ENCODE measurements at regions not wholly inside any gene's neighbourhood (a gene's known extent, or its start where the extent isn't known, plus 50 kb on each side); places are given as distances from the start of the nearest gene placed in this dataset.
"Not testable (repeated sequence)": the region's sequence is repeated elsewhere in the genome, so short reads cannot be mapped to it uniquely, and the experiment has no call there.

DNA sequence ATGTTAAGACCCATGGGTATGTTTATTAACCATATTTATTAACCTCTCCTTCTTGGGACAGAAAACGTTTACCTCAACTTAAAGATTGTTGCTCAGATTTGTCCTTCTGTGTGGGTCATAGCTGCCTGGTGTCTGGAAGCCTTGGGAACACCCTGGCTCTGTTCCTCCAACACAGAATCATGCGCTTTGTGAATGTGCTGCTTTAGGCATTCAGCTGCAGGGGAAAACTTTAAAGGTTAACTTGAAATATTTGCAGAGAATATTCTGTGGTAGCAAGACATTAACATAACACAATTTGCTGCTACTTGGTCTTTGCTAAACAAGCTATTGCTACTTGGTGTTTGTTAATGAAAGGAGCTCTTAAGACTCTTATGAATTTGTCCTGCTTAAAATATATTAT lies 50.5 kb upstream of the THOC3 start:
- DNase-seq, result not testable (repeated sequence)

DNA sequence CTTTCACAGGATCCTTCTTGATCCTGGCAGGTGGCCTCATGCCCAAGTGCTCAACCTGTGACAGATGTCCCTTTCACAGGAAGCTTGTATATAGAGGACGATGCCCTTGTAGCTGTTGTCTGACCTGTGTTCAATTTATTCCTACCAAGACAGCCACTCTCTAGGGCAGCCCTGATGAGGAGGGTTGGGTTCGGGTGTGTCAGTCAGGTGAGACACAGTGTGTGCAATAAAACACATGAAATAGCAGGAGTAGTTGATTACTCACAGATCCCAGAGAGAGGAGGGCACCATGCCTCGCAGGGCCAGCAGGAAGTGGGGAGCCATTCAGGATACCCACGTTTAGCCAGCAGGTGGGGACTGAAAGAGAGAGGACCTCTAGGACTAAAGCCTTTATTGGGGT lies 52.7 kb upstream of the THOC3 start:
- not testable (repeated sequence) for DNase-seq

DNA sequence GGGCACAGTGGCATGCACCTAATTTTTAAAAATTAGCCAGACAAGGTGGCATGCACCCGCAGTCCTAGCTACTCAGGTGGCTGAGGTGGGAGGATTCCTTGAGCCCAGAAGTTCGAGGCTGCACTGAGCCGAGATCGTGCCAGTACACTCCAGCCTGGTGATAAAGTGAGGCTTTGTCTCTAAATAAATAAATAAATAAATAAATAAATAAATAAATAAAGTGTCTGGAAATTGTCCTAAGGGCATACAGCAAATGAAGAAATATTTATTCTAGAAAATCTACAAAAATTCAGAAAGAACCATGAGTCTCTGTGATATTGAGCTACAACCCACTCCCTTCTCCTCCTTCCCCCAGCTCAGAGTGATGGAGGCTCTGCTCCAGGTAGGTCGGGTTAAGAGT lies 55.4 kb upstream of the THOC3 start:
- DNase-seq, result not testable (repeated sequence)

- not testable (repeated sequence) for DNase-seq
Measured at GRCh38 chr5:176029445-176029844, 61.3 kb upstream of the THOC3 start.

GRCh38 chr5:176030361-176031117 lies 62.4 kb upstream of the THOC3 start:
- DNase-seq, result not testable (repeated sequence)

- not testable (repeated sequence) for DNase-seq
Measured at GRCh38 chr5:176031118-176031510, 63.0 kb upstream of the THOC3 start.

GRCh38 chr5:176033186-176033585 lies 65.1 kb upstream of the THOC3 start:
- DNase-seq, result not testable (repeated sequence)

DNA sequence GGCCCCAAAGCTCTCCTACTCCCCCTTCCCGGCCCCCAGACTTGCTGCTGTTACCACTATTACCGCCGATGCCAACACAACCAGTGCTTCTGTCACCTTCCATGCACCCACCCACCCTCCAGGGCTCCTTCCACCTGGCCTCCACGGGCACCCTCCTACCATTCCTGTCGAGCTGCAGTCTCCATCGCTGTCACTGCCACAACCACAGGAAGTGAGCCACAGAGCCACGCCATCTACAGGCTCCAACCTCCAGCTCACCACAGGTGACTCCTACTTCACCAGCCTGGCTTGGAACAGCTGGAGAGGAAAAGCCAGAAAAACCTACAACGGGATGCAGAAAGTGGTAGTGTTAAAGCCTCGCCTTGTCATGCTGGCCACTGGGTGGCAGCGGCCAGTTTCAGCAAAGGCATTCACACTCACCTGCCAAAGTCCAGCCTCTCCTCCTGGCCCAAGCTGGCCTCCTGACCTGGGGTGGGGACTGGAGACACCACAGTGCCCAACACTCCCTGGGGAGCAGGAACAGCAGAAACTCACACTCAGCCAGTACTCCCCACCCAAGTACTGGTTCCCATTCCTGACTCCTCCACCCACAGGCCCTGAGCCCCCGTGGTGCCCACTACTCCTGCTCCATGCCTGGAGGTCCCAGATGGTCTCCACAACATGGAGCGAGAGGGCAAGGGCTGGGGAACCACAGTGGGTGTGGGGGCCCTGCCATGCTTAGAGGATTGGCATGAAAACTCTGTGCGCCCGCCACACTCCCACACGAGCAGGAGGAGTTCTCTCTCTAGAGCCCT lies 66.5 kb upstream of the THOC3 start:
- not testable (repeated sequence) for DNase-seq

DNA sequence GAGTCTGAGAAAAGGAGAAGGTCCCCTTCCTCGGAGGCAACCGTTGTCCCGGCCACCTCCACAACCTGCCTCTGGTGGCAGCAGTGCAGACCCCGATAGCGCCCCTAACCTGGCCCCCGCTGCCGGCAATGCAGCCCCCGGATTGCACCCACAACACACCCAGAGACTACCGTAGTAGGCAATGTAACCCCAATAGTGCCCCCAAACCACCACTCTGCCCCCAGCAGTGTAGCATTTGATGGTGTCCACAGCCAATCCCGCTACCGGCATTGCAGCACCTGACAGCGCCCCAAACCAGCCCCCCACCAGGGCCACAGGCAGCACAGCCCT lies 67.1 kb upstream of the THOC3 start:
- DNase-seq, result not testable (repeated sequence)

GRCh38 chr5:176035816-176036308 lies 67.7 kb upstream of the THOC3 start:
- DNase-seq, result not testable (repeated sequence)

GRCh38 chr5:176036391-176036790 lies 68.3 kb upstream of the THOC3 start:
- not testable (repeated sequence) for DNase-seq

DNA sequence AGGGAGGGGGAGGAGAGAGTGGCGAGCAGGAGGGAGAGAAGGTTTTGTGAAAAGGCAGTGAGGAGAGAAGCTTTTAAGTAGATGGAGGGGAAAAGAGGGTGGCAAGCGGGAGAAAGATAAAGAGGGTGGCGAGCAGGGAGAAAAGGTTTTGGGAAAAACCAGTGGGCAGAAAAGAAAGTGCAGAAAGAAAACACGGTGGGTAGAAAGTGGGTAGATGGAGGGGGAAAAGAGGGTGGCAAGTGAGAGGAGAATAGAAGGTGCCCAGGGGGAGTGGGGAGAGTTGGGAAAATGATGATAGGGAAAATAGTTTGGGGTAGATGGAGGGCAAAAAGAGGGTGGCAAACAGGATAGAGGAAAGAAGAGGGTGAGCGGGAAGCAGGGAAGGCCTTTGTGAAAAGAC lies 69.1 kb upstream of the THOC3 start:
- not testable (repeated sequence) for DNase-seq

DNA sequence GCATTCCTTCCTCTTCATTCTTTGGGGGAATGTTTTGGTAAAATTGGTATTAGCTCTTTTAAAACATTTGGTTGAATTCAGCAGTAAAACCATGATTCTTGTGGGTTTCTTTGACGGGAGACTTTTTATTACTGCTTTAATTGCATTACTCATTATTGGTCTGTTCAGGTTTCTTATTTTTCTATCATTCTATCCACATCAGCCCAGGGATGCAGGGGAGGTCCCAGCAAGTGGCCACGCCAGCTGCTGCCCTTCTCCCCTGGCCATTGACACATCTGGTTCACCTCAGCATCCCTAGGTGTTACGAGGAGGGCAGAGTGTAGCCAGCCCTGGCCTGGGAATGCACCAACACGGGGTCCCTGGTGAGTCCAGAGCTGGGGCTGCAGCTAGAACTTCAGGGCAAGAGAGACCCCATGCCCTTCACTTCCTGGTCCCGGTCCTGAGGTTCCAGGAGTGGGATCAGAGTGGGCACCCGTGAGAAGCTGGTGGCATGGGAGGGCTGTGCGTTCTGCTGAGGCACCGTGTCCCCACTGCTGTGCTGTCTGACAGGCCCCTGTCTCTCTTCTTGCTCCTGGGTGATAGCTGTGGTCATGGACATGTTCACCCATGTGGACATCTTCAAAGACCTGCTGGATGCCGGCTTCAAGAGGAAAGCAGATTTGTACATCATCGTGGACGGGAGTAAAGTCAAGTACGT lies 72.1 kb upstream of the THOC3 start:
- DNase-seq, result not testable (repeated sequence)

DNA sequence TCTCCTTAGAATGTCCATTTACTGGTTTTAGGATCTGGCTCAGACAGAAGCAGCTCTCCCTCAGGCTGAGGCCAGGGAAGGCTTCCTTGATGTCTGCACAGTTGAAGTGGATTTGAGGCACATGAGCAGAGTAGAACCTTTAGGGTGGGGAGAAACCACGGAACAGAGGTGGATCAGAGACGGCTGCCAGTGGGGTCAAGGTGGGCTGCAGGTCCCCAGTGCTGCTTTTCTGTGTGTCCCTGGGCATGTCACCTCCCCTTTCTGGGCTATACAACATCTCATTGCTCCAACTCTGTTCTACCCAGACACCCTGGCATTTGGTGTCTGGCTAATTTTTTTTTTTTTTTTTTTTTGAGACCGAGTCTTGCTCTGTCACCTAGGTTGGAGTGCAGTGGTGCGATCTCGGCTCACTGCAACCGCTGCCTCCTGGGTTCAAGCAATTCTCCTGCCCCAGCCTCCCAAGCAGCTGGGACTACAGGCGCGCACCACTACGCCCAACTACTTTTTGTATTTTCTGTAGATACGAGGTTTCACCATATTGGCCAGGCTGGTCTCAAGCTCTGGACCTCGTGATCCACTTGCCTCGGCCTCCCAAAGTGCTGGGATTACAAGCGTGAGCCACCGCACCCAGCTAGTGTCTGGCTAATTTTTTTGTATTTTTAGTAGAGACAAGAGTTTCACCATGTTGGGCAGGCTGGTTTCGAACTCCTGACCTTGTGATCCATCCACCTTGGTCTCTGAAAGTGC lies 73.3 kb upstream of the THOC3 start:
- not testable (repeated sequence) for DNase-seq

DNA sequence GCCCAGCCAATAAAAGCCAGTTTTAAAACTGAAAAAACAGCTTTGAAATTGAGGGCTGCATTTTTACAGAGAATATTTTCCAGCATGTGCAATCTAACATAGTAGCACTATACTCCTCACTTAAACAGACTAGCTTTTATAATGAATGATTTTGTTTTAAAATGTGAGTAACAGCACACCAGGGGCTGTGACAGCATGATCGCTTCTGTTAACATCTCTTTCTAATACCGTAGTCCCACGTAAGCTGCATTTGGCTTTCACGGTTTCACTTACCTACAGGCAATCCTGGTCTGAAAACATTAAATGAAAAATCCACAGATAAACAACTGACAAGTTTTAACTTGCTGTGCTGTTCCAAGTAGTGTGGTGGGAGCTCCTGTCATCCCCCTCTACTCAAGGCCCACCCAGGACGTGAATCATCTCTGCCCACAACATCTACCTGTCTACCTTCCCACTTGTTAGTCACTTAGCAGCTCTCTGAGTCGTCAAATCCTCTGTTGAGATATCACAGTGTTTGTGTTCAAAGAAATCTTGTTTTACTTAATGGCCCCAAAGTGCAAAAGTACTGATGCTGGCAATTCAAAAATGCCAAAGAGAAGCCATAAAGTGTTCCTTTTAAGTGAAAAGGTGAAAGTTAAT lies 74.0 kb upstream of the THOC3 start:
- not testable (repeated sequence) for DNase-seq

DNA sequence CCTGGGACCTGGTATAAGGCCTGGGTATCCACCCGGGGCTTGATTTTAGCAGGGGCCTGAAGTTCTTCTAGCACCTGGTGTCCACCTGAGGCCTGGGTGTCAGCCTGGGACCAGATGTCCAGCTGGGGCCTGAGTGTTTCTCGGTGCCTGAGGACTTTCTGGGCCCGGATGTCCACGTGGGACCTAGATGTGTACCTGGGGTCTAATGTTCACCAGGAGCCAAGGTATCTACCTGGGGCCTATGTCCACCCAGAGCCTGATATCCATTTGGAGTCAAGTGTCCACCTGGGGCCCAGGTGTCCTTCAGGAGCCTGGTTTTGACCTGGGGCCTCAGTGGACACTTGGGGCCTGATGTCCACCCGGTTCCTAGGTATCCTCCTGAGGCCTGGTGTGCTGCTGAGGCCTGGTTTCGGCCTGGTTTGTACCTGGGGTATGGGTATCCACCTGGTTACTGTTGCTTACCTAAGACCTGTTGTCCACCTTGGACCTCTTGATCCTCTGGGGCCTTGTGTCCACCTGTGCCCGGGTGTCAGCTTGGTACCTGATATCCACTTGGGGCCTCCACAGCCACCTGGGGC lies 75.2 kb upstream of the THOC3 start:
- not testable (repeated sequence) for DNase-seq

DNA sequence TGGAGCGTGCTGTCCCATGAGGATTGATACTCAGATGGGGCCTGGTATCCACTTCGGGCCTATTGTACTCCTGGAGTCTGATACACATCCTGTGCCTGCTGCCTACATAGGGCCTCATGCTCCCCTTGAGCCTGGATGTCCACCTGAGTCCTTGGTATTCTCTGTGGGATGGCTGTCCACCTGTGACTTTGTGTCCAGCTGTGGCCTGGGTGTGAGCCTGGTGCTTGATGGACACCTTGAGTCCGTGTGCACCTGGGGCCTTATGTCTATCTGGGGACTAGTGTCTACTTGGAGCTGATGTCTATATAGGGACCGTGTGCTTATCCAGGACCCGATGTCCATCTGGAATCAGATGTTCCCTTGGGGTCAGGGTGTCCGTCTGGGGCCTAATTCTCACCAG lies 75.9 kb upstream of the THOC3 start:
- not testable (repeated sequence) for DNase-seq

DNA sequence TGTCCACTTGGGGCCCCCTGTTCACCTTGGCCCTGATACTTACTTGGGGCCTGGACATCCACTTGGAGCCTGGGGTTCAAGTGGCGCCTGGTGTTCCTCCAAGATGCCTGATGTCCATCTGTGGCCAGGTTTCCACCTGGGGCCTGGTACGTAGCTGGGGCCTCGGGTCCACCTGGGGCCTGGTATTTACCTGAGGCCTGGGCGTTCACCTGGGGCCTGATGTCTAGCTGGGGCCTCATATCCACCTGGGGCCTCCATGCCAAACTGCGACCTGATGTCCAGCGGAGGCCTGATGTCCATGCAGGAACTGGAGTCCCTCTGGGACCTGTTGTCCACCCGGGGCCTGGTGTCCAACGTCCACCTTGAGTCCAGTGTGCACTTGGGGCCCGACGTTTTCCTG lies 76.3 kb upstream of the THOC3 start:
- not testable (repeated sequence) for DNase-seq

- not testable (repeated sequence) for DNase-seq
Measured at GRCh38 chr5:176045442-176045841, 77.3 kb upstream of the THOC3 start.

DNA sequence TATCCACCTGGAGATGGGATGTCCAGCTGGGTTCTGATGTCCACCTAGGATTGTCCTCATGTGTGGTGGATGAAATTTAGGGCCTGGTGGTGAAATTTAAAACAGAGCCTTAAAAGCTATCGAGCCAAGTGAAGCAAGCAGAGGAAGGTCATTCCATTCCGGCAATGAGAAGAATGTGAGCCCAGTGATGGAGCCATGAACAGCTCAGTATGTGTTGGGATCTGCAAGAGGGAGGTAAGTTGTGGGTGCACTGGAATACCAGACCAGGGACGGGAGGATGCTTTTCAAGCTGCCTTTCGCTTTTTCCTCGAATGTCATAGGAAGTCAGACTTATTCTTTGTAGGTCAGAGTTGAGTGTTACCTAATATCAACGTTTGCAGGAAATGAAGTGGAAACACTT lies 80.6 kb upstream of the THOC3 start:
- not testable (repeated sequence) for DNase-seq

DNA sequence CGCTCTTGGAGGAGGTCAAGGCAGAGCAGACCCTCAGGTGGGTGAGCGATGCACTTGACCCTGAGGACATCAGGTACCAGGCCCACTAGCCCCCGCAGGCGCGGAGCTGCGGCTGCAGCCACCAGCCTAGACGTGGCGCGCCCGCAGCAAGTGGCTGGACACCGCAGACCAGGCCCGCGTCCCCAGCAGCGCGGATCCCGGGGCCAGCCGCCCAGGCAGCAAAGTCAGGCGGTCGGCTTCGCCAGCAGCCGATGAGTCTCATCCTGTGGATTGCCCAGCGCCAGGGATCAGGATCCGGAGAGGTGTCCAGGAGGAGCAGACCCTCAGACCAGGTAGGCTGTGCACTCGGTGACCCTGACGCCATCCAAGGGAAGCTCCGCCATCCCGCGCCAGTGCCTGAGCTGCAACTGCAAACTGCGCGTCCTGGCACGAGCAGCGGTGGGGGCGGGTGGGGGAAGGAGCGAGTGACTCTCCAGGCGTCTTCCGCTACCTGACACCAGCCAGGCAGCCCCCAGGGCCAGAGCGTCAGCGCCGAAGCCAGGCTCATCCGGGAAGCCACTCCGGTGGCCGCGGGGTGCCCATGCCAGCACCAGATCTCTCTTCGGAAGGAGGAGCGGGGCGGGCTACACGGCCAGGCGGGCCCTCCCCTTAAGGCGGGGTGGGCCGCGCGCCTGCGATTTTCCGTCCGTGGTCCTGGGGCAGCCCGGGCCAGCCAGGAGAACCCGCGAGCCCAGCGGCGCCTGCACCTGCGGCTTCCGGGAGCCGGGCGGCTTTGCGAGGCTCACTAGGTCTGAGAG lies 92.6 kb upstream of the THOC3 start:
- DNase-seq, result not testable (repeated sequence)
